ENCODE measurements at regions not wholly inside any gene's neighbourhood (a gene's known extent, or its start where the extent isn't known, plus 50 kb on each side); places are given as distances from the start of the nearest gene placed in this dataset.
"Not testable (repeated sequence)": the region's sequence is repeated elsewhere in the genome, so short reads cannot be mapped to it uniquely, and the experiment has no call there.

GRCh38 chr3:21913791-21914190 lies 162.8 kb upstream of the ZNF385D start:
- no peak for TF ChIP-seq CTCF (IDR thresholded peaks at IDR 0.05; ENCODE audit: low read depth, low read length)
- no peak overlapping the region for H3K4me3 ChIP-seq (ENCODE audit: low read depth, low read length)

GRCh38 chr3:21914451-21914850 lies 163.4 kb upstream of the ZNF385D start:
- H3K4me3 ChIP-seq (ENCODE audit: low read depth, low read length), result no peak overlapping the region
- no peak for TF ChIP-seq CTCF (IDR thresholded peaks at IDR 0.05; ENCODE audit: low read depth, low read length)

DNA sequence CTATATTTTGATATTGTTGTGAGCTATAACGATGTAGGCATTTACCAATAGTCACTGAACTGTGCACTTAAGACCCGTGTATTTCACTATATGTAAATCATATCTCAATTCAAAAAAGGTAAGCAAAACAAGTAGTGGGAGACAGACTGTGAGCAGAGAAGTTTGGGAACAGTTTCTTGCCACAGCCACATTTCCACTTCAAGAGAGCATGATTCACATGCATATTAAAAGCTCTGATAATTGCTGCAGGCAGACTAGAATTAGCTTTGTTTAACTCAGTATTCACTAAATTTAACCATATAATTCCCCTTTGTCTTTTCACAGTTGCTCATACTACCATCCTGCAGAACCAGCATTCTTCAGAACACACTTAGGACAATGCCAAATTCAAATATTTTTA lies 168.4 kb upstream of the ZNF385D start:
- TF ChIP-seq CTCF (IDR thresholded peaks at IDR 0.05; ENCODE audit: low read depth, low read length), result no peak

GRCh38 chr3:21920421-21920861 lies 169.4 kb upstream of the ZNF385D start:
- no peak overlapping the region for H3K4me3 ChIP-seq (ENCODE audit: low read depth, low read length)
- no peak for TF ChIP-seq CTCF (IDR thresholded peaks at IDR 0.05; ENCODE audit: low read depth, low read length)

More for the DNA sequence above, 168.4 kb upstream of the ZNF385D start:
- H3K4me3 ChIP-seq (ENCODE audit: low read depth, low read length), result no peak overlapping the region

DNA sequence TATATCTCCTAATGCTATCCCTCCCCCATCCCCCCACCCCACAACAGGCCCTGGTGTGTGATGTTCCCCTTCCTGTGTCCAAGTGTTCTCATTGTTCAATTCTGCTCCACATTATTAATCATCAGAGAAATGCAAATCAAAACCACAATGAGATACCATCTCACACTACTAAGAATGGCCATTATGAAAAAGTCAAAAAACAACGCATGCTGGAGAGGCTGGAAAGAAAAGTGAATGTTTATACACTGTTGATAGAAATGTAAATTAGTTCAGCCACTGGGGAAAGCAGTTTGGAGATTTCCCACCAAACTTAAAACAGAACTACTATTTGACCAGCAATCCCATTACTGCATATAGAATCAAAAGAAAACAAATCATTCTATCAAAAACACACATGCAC lies 172.1 kb upstream of the ZNF385D start:
- not testable (repeated sequence) for H3K4me3 ChIP-seq (ENCODE audit: low read depth, low read length)

DNA sequence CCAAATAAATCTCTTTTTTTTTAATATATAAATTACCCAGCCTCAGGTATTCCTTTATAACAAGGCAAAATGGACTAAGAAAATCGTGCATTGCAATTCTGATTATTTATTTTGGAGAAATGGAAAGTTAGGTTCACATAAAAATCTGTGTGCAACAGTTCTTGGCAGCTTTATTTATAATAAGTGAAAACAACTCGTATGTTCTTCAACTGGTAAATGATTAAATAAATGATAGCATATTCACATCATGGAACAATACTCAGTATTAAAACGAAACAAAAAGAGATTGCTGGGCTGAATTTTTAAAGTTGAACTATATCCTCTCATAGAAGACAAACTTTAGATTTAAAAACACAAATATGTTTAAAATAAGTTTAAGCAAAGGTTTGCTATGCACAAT lies 176.3 kb upstream of the ZNF385D start:
- no peak for TF ChIP-seq CTCF (IDR thresholded peaks at IDR 0.05; ENCODE audit: low read depth, low read length)

DNA sequence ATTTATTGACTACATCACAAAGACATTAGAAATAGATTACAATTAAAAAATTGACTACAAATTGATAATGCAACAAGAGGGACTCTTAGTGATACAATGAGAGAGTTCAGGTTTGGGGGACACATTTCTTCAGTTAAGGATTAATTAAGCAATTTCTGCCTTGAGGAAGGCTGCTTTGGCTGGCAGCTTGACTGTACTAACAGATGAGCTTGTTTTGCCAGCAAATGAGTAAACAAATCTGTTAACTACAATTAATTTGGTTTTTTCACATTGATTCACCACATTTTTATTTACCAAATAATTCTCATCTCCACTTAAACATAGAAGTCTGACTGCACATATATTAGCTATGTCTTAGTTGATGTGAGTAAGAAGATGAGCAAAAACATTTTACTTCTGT lies 183.6 kb upstream of the ZNF385D start:
- no peak overlapping the region for H3K4me3 ChIP-seq (ENCODE audit: low read depth, low read length)
- TF ChIP-seq CTCF (IDR thresholded peaks at IDR 0.05; ENCODE audit: low read depth, low read length), result no peak

More for the DNA sequence above, 176.3 kb upstream of the ZNF385D start:
- no peak overlapping the region for H3K4me3 ChIP-seq (ENCODE audit: low read depth, low read length)

DNA sequence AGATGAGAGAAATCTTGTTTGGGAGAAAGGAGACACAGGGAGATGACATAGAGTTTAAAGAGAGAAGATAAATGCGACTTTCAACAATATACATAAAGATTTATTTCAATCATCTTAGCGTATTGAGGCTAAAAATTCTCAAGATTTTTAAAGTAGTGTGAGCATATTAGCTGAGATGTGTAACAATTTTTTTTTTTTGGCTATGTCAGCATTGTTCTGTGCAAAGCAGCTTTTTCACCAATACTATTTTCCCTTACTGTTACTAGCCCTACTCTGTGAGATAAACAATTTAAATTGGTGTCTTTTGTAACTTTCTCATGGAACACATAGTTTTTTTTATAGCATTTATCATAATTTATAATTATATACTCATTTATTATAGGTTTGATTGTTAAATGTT lies 185.2 kb upstream of the ZNF385D start:
- H3K4me3 ChIP-seq (ENCODE audit: low read depth, low read length), result no peak overlapping the region
- no peak for TF ChIP-seq CTCF (IDR thresholded peaks at IDR 0.05; ENCODE audit: low read depth, low read length)

Data from WI38 (cell line).